ENCODE measurements at regions not wholly inside any gene's neighbourhood (a gene's known extent, or its start where the extent isn't known, plus 50 kb on each side); places are given as distances from the start of the nearest gene placed in this dataset.

DNA sequence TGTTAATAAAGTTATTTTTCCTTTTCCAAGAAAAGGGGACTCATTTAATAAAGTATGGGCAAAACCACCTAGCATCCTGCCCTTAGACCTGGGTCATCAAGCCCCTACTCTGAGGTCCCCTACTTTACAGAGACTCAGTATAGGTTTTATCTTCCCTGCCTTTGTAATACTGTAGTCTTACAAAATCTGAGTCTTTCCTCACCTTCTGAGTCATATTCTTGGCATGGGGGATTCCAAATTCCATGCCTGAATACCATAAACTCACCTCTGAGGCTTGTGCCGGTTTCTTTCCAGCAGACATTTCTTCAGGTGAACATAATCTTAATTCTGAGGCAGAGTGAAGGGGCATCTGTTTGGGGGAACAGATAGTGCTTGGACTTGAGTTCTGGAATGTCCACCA, 282.5 kb downstream of the KCNA4 start:
- TF ChIP-seq, protein P1, sequence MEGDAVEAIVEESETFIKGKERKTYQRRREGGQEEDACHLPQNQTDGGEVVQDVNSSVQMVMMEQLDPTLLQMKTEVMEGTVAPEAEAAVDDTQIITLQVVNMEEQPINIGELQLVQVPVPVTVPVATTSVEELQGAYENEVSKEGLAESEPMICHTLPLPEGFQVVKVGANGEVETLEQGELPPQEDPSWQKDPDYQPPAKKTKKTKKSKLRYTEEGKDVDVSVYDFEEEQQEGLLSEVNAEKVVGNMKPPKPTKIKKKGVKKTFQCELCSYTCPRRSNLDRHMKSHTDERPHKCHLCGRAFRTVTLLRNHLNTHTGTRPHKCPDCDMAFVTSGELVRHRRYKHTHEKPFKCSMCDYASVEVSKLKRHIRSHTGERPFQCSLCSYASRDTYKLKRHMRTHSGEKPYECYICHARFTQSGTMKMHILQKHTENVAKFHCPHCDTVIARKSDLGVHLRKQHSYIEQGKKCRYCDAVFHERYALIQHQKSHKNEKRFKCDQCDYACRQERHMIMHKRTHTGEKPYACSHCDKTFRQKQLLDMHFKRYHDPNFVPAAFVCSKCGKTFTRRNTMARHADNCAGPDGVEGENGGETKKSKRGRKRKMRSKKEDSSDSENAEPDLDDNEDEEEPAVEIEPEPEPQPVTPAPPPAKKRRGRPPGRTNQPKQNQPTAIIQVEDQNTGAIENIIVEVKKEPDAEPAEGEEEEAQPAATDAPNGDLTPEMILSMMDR (IDR thresholded peaks at IDR 0.05; ENCODE audit: insufficient read depth, low read length, poor library complexity, severe bottlenecking) = no peak
- no peak for TF ChIP-seq EZH2phosphoT487 (conservative IDR thresholded peaks at IDR 0.05; ENCODE audit: low read length)

All from SU-DHL-6 (cell line).